ENCODE measurements at regions not wholly inside any gene's neighbourhood (a gene's known extent, or its start where the extent isn't known, plus 50 kb on each side); places are given as distances from the start of the nearest gene placed in this dataset.

GRCh38 chr2:181348107-181348837, 108.9 kb upstream of the ITGA4 start:
- no peak for DNase-seq (ENCODE audit: low spot score)

GRCh38 chr2:181352158-181352557, 105.0 kb upstream of the ITGA4 start:
- DNase-seq (ENCODE audit: low spot score), result no peak

GRCh38 chr2:181354626-181355025, 102.6 kb upstream of the ITGA4 start:
- DNase-seq (ENCODE audit: low spot score), result peak; percentile 77

GRCh38 chr2:181356526-181357130, 100.6 kb upstream of the ITGA4 start:
- DNase-seq (ENCODE audit: low spot score), result peak; percentile 23

GRCh38 chr2:181357979-181358378, 99.2 kb upstream of the ITGA4 start:
- no peak for DNase-seq (ENCODE audit: low spot score)

GRCh38 chr2:181362561-181362960, 94.6 kb upstream of the ITGA4 start:
- no peak for DNase-seq (ENCODE audit: low spot score)

- no peak for DNase-seq (ENCODE audit: low spot score)
Measured at GRCh38 chr2:181363164-181363563, 94.0 kb upstream of the ITGA4 start.

GRCh38 chr2:181364492-181365170, 92.6 kb upstream of the ITGA4 start:
- DNase-seq (ENCODE audit: low spot score), result peak; percentile 35

GRCh38 chr2:181366675-181367175, 90.5 kb upstream of the ITGA4 start:
- DNase-seq (ENCODE audit: low spot score), result no peak

GRCh38 chr2:181367411-181367810, 89.8 kb upstream of the ITGA4 start:
- no peak for DNase-seq (ENCODE audit: low spot score)

GRCh38 chr2:181367906-181368435, 89.2 kb upstream of the ITGA4 start:
- no peak for DNase-seq (ENCODE audit: low spot score)

- no peak for DNase-seq (ENCODE audit: low spot score)
Measured at GRCh38 chr2:181370126-181370525, 87.1 kb upstream of the ITGA4 start.

- no peak for DNase-seq (ENCODE audit: low spot score)
Measured at GRCh38 chr2:181371195-181371594, 86.0 kb upstream of the ITGA4 start.

- DNase-seq (ENCODE audit: low spot score), result peak; percentile 55
Measured at GRCh38 chr2:181371782-181372645, 85.2 kb upstream of the ITGA4 start.

- DNase-seq (ENCODE audit: low spot score), result no peak
Measured at GRCh38 chr2:181372646-181373040, 84.5 kb upstream of the ITGA4 start.

GRCh38 chr2:181374781-181375675, 82.2 kb upstream of the ITGA4 start:
- DNase-seq (ENCODE audit: low spot score), result peak; percentile 59

GRCh38 chr2:181376442-181376841, 80.7 kb upstream of the ITGA4 start:
- DNase-seq (ENCODE audit: low spot score), result no peak

GRCh38 chr2:181376999-181377398, 80.2 kb upstream of the ITGA4 start:
- no peak for DNase-seq (ENCODE audit: low spot score)

GRCh38 chr2:181378491-181378890, 78.7 kb upstream of the ITGA4 start:
- DNase-seq (ENCODE audit: low spot score), result no peak

GRCh38 chr2:181380581-181380980, 76.6 kb upstream of the ITGA4 start:
- DNase-seq (ENCODE audit: low spot score), result no peak

GRCh38 chr2:181384923-181385322, 72.3 kb upstream of the ITGA4 start:
- DNase-seq (ENCODE audit: low spot score), result no peak

All from GM03348 (cell line).